SK-N-MC (cell line): ENCODE measurements at regions not wholly inside any gene's neighbourhood (a gene's known extent, or its start where the extent isn't known, plus 50 kb on each side); places are given as distances from the start of the nearest gene placed in this dataset.

Source experiments
- EZH2 ChIP-seq: fragments of 200-600 bp; sonication (generic); IDR thresholded peaks from one replicate; pipeline ENCODE4 v1.6.1; 2017; ENCODE audit warnings: antibody characterized with exemption
- FOXP2 ChIP-seq: optimal IDR thresholded peaks from 2 replicates; pipeline ENCODE3; 2011; ENCODE audit warnings: mild to moderate bottlenecking, moderate library complexity; ENCODE audit not compliant: insufficient read depth; ENCODE audit errors: extremely low read length, control extremely low read depth
- POLR2AphosphoS5 ChIP-seq: IDR thresholded peaks from 2 replicates; pipeline ENCODE4 v1.6.1; 2012; ENCODE audit warnings: mild to moderate bottlenecking, low read depth, low read length, borderline replicate concordance

- no peak for TF ChIP-seq EZH2
- no peak for TF ChIP-seq POLR2AphosphoS5
- no peak for TF ChIP-seq FOXP2
Observed at GRCh38 chr3:72055436-72055835, 270.5 kb upstream of the PROK2 start.
